ENCODE measurements at regions not wholly inside any gene's neighbourhood (a gene's known extent, or its start where the extent isn't known, plus 50 kb on each side); places are given as distances from the start of the nearest gene placed in this dataset.

DNA sequence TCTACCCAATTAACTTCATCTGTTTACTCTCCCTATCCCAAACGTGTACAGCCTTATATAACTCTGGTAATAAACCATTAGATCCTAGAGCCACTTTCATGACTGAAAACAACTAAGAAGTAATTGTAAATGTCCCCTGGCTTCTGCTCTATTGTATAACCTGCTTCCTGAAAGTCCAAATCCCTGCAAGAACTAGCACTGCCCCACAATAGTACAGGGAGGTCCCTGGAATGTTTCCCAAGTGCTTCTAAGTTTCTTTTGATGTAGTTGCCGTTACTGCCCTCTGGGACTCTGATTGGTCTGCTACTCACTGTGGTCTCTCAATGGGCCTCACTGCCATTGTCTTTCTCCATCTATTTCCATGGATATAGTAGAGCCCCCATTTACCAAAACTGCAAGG, 764.0 kb upstream of the GHITM start:
- DNase-seq (ENCODE audit: low read depth), result no peak
- H3K4me3 ChIP-seq (ENCODE audit: low read depth, low read length), result no peak overlapping the region
- TF ChIP-seq, protein P1, sequence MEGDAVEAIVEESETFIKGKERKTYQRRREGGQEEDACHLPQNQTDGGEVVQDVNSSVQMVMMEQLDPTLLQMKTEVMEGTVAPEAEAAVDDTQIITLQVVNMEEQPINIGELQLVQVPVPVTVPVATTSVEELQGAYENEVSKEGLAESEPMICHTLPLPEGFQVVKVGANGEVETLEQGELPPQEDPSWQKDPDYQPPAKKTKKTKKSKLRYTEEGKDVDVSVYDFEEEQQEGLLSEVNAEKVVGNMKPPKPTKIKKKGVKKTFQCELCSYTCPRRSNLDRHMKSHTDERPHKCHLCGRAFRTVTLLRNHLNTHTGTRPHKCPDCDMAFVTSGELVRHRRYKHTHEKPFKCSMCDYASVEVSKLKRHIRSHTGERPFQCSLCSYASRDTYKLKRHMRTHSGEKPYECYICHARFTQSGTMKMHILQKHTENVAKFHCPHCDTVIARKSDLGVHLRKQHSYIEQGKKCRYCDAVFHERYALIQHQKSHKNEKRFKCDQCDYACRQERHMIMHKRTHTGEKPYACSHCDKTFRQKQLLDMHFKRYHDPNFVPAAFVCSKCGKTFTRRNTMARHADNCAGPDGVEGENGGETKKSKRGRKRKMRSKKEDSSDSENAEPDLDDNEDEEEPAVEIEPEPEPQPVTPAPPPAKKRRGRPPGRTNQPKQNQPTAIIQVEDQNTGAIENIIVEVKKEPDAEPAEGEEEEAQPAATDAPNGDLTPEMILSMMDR (conservative IDR thresholded peaks at IDR 0.05; ENCODE audit: low read depth, low read length), result no peak

DNA sequence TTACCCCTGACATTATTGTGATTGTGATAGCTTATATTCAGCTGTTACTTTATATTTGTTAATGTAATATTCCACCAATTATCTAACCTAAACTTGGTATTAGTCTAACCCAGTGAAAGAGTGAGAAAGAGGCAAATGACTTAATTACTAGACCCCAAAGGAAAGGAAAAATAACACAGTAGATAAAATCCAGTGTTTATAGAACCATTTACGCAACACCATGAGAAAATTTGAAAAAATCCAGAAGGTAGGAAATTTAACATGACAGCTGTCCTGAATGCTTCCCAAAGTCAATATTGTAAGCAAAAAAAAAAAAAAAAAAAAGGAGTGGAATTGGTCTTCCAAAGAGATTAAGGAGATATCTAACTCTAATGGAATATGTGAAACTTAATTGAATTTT, 741.5 kb upstream of the GHITM start:
- no peak for DNase-seq (ENCODE audit: low read depth)
- no peak overlapping the region for H3K4me3 ChIP-seq (ENCODE audit: low read depth, low read length)
- TF ChIP-seq, protein P1 (conservative IDR thresholded peaks at IDR 0.05; ENCODE audit: low read depth, low read length), result no peak

DNA sequence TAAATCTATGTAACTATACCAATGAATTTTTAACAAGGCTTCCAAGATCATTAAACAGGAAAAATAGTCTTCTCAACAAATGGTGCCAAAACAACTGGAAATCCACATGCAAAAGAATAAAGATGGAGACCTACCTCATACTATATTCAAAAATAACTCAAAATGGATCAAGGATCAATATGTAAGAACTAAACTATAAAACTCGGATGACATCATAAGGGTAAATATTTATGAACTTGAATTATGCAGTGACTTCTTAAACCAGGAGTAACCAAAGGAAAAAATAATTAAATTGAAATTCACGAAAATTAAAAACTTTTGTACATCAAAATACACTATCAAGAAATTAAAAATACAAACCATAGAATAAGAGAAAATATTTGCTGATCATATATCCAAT, 728.7 kb upstream of the GHITM start:
- no peak for DNase-seq (ENCODE audit: low read depth)
- TF ChIP-seq, protein P1 (conservative IDR thresholded peaks at IDR 0.05; ENCODE audit: low read depth, low read length), result no peak
- no peak overlapping the region for H3K4me3 ChIP-seq (ENCODE audit: low read depth, low read length)

DNA sequence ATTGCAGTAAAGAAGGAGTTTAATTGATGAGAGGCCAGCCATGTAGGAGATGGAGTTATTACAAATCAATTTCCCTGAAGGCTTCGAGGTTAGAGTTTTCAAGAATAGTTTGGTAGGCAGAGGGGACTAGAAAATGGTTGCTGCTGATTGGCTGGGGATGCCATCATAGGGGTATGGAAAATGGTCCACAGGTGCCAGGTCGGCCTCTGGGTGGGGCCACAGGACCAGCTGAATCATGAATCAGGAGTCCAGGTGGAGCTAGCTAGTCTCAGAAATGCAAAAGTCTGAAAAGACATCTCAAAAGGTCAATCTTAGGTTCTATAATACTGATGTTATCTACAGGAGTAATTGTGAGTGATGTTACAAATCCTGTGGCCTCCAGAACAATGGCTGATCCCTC, 714.0 kb upstream of the GHITM start:
- H3K4me3 ChIP-seq (ENCODE audit: low read depth, low read length), result no peak overlapping the region
- no peak for DNase-seq (ENCODE audit: low read depth)
- TF ChIP-seq, protein P1 (conservative IDR thresholded peaks at IDR 0.05; ENCODE audit: low read depth, low read length), result no peak

DNA sequence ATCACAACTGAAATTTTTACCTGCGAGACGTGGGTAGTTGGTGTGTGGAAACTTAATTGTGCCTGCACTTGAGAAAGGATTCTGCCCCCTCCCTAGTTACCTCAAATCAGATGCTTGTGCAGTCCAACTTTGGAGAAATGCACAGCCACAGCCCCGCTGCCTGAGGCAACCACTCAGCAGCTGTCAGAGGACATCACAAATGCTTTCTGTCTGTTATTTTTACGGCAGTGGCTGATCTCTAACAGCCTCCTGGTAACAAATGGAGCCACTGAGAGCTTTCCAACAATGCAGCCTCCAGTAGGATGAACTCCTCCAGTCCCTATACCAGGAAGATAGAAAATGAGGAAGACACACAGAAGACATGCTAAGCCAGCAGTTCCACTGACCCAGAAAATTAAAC, 712.2 kb upstream of the GHITM start:
- TF ChIP-seq, protein P1 (conservative IDR thresholded peaks at IDR 0.05; ENCODE audit: low read depth, low read length), result no peak
- H3K4me3 ChIP-seq (ENCODE audit: low read depth, low read length), result no peak overlapping the region
- DNase-seq (ENCODE audit: low read depth), result no peak

DNA sequence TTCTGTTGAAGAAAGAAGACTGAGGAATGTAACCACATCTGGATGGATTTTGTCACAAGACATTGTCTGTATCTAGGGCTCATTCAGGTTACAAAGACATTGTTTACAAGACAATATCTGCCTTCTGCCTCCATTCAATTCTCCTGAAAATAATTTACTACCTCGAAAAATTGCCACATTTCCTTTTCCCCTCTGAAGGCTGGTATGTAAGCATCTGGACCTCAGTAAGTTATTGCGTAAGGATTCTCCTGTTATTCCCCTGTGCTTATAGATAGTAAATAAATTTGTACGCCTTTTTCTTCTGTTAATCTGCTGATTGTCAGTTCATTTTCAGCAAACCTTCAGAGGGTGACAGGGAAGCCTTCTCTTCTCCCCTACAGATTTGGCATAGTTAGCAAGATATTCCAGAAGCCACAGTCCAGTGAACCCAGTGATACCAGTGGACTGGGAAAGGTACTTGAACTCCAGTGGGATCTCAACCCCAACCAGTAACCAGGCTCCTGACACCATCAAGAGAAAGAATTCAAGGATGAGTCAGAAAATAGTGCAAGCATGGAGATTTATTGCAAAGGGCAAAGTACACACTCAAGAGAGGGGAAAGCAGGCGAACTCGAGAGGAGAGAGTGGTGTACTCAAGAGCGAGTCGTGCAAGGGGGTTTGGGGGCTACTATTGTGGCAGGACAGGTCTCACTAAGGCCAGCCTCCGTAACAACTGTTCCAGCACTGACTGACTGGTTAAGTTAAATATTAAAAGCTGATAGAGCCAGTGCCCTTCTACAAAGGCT, 706.9 kb upstream of the GHITM start:
- TF ChIP-seq, protein P1 (conservative IDR thresholded peaks at IDR 0.05; ENCODE audit: low read depth, low read length), result no peak
- no peak overlapping the region for H3K4me3 ChIP-seq (ENCODE audit: low read depth, low read length)
- peak; percentile 30 for DNase-seq (ENCODE audit: low read depth)

DNA sequence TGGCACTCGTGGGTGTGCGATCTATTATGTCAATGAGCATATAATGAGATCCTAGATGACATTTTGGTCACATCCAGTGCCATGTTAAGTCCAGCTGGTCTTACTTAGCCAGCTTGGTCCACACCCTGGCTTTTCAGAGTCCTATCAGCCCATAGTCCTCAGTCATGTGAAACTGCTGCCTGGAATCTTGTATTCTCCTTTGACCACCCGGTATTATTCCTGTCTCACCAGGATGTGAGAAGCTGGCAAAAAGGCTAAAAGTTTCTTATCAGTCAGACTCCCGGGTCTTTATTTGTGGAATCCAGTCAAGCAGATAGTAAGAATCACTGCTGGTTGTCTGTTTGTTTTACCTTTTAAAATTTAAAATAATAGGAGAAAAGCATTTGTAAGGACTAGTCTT, 705.6 kb upstream of the GHITM start:
- no peak for DNase-seq (ENCODE audit: low read depth)
- no peak overlapping the region for H3K4me3 ChIP-seq (ENCODE audit: low read depth, low read length)
- TF ChIP-seq, protein P1 (conservative IDR thresholded peaks at IDR 0.05; ENCODE audit: low read depth, low read length), result no peak
